ENCODE measurements at regions not wholly inside any gene's neighbourhood (a gene's known extent, or its start where the extent isn't known, plus 50 kb on each side); places are given as distances from the start of the nearest gene placed in this dataset.
A peak's percentile ranks its signal among the peaks of the same experiment; 100 is the strongest.

DNA sequence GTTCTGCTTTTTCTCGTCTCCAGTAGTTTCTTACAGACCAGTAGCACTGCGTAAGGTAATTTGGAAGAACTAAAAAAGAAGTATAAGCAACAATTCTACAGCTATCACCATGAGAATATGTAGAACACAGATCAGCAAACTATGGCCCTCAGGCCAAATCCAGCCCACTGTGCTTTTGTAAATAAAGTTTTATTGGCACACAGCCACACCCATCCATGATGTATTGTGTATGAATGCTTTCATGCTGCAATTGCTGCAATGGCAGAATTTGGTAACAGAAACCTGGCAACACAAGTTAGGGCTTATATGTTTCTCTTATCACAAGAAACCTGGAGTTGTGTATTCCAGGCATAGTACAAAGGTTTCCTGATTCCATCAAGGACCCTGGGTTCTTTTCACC, 386.8 kb upstream of the TSHZ2 start:
- DNase-seq: no peak
- no peak overlapping the region for H3K4me3 Mint-ChIP-seq
- TF ChIP-seq, protein P1, sequence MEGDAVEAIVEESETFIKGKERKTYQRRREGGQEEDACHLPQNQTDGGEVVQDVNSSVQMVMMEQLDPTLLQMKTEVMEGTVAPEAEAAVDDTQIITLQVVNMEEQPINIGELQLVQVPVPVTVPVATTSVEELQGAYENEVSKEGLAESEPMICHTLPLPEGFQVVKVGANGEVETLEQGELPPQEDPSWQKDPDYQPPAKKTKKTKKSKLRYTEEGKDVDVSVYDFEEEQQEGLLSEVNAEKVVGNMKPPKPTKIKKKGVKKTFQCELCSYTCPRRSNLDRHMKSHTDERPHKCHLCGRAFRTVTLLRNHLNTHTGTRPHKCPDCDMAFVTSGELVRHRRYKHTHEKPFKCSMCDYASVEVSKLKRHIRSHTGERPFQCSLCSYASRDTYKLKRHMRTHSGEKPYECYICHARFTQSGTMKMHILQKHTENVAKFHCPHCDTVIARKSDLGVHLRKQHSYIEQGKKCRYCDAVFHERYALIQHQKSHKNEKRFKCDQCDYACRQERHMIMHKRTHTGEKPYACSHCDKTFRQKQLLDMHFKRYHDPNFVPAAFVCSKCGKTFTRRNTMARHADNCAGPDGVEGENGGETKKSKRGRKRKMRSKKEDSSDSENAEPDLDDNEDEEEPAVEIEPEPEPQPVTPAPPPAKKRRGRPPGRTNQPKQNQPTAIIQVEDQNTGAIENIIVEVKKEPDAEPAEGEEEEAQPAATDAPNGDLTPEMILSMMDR (IDR thresholded peaks at IDR 0.05): no peak
- peaks cover 7% of the 10 kb centered on the region for H3K36me3 Mint-ChIP-seq (ENCODE audit: low read depth)
- peaks cover 21% of the 10 kb centered on the region for H3K4me1 Mint-ChIP-seq
- H3K27me3 Mint-ChIP-seq (ENCODE audit: low read depth, poor library complexity): peaks cover 5% of the 10 kb centered on the region
- H3K27ac Mint-ChIP-seq: no peak overlapping the region
- H3K9me3 Mint-ChIP-seq: peaks cover 9% of the 10 kb centered on the region

- DNase-seq: no peak
- H3K4me1 Mint-ChIP-seq: peaks cover 10% of the 10 kb centered on the region
- TF ChIP-seq, protein P1 (IDR thresholded peaks at IDR 0.05): no peak
- peaks cover 10% of the 10 kb centered on the region for H3K27me3 Mint-ChIP-seq (ENCODE audit: low read depth, poor library complexity)
- peaks cover 11% of the 10 kb centered on the region for H3K36me3 Mint-ChIP-seq (ENCODE audit: low read depth)
- no peak overlapping the region for H3K4me3 Mint-ChIP-seq
- no peak overlapping the region for H3K27ac Mint-ChIP-seq
- H3K9me3 Mint-ChIP-seq: peaks cover 48% of the 10 kb centered on the region
Observed at GRCh38 chr20:52578559-52578958, 387.0 kb upstream of the ZFP64 start.

- Mint-ChIP-seq H3K4me3 (no peak overlapping the region), H3K27me3 (ENCODE audit: low read depth, poor library complexity) (peaks cover 10% of the 10 kb centered on the region), H3K27ac (no peak overlapping the region), H3K9me3 (peaks cover 46% of the 10 kb centered on the region), H3K36me3 (ENCODE audit: low read depth) (peaks cover 11% of the 10 kb centered on the region), H3K4me1 (peaks cover 8% of the 10 kb centered on the region)
- TF ChIP-seq, protein P1 (IDR thresholded peaks at IDR 0.05): no peak
- no peak for DNase-seq
Observed at GRCh38 chr20:52577696-52578095, 386.1 kb upstream of the ZFP64 start.

GRCh38 chr20:52572687-52573086, 381.1 kb upstream of the ZFP64 start:
- no peak overlapping the region for H3K27ac Mint-ChIP-seq
- no peak overlapping the region for H3K4me3 Mint-ChIP-seq
- TF ChIP-seq, protein P1 (IDR thresholded peaks at IDR 0.05): no peak
- DNase-seq: no peak
- H3K4me1 Mint-ChIP-seq: no peaks in the 10 kb centered on the region
- H3K27me3 Mint-ChIP-seq (ENCODE audit: low read depth, poor library complexity): peaks cover 5% of the 10 kb centered on the region
- H3K9me3 Mint-ChIP-seq: peaks cover 29% of the 10 kb centered on the region
- H3K36me3 Mint-ChIP-seq (ENCODE audit: low read depth): peaks cover 4% of the 10 kb centered on the region

GRCh38 chr20:52569201-52569600, 377.6 kb upstream of the ZFP64 start:
- Mint-ChIP-seq H3K9me3 (peaks cover 6% of the 10 kb centered on the region), H3K27me3 (ENCODE audit: low read depth, poor library complexity) (peaks cover 4% of the 10 kb centered on the region), H3K4me3 (no peak overlapping the region), H3K4me1 (no peaks in the 10 kb centered on the region), H3K36me3 (ENCODE audit: low read depth) (peaks cover 4% of the 10 kb centered on the region), H3K27ac (peak overlapping the region; percentile 1)
- TF ChIP-seq, protein P1 (IDR thresholded peaks at IDR 0.05): no peak
- no peak for DNase-seq

DNA sequence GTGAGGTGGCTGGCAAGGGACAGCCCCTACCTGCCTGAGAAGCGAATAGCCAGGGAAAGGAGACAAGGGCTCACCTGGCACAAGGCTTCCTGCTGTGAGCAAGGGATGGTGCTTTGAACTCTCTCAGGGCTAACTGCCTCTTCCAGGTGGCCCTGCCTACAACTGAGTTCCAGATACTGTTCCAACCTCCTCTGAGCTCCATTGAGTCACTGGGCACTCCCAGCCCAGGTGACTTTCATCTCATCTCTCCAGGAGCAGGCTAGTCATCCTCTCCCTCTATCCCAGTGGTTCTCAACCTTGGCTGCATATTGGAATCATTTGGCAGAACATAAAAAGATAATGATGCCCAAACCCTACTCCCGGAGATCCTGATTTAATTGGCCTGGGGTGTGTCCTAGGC, 374.0 kb upstream of the ZFP64 start:
- no peaks in the 10 kb centered on the region for H3K4me1 Mint-ChIP-seq
- no peaks in the 10 kb centered on the region for H3K36me3 Mint-ChIP-seq (ENCODE audit: low read depth)
- TF ChIP-seq, protein P1 (IDR thresholded peaks at IDR 0.05): no peak
- H3K4me3 Mint-ChIP-seq: no peak overlapping the region
- H3K27me3 Mint-ChIP-seq (ENCODE audit: low read depth, poor library complexity): peaks cover 4% of the 10 kb centered on the region
- no peak overlapping the region for H3K27ac Mint-ChIP-seq
- no peaks in the 10 kb centered on the region for H3K9me3 Mint-ChIP-seq
- no peak for DNase-seq

All from nephron progenitor cell (in vitro differentiated cells).